Cardiac fibroblast (primary cell): ENCODE measurements at regions not wholly inside any gene's neighbourhood (a gene's known extent, or its start where the extent isn't known, plus 50 kb on each side); places are given as distances from the start of the nearest gene placed in this dataset.

Experiments used
- DNase-seq, 2 donors: peaks; one replicate each; pipeline versions ENCODE4 v3.0.0 to v3.0.0-alpha.2; 2010; ENCODE audit warnings: low read depth in 2 of 2
- H3K4me3 ChIP-seq, 2 donors: replicated peaks in 1 of 2; 1 replicate in 1 of 2; 2 replicates in 1 of 2; pipeline ENCODE4 v1.5.1; 2011; ENCODE audit warnings: low read depth in 2 of 2, low read length in 2 of 2, mild to moderate bottlenecking in 2 of 2, moderate library complexity in 1 of 2
- TF ChIP-seq, protein P1 (sequence below): IDR thresholded peaks from one replicate; pipeline ENCODE4 v1.5.1; 2011; ENCODE audit warnings: low read depth, mild to moderate bottlenecking, low read length, inconsistent platforms

DNA sequence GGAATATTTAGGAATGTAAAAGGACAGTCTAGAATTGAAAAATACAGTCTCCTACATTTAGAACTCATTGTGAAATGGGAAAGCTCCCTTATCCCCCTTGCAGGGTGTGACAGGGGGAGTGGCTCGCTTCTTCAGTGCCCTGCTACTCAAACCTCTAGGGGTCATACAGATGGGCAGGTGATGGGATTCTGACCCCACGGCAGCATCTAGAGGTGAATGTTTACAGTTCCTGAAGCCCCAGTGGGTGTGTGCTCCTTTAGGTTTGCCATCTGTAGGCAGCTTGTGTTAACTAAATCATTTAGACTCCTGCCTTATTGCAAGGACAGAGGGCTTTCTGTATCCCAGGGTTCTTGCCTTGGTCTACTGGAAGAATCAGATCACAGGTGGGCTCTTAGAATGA, 271.0 kb upstream of the MPDZ start:
- TF ChIP-seq, protein P1, sequence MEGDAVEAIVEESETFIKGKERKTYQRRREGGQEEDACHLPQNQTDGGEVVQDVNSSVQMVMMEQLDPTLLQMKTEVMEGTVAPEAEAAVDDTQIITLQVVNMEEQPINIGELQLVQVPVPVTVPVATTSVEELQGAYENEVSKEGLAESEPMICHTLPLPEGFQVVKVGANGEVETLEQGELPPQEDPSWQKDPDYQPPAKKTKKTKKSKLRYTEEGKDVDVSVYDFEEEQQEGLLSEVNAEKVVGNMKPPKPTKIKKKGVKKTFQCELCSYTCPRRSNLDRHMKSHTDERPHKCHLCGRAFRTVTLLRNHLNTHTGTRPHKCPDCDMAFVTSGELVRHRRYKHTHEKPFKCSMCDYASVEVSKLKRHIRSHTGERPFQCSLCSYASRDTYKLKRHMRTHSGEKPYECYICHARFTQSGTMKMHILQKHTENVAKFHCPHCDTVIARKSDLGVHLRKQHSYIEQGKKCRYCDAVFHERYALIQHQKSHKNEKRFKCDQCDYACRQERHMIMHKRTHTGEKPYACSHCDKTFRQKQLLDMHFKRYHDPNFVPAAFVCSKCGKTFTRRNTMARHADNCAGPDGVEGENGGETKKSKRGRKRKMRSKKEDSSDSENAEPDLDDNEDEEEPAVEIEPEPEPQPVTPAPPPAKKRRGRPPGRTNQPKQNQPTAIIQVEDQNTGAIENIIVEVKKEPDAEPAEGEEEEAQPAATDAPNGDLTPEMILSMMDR = no peak
- no peak overlapping the region for H3K4me3 ChIP-seq
- DNase-seq = no peak

DNA sequence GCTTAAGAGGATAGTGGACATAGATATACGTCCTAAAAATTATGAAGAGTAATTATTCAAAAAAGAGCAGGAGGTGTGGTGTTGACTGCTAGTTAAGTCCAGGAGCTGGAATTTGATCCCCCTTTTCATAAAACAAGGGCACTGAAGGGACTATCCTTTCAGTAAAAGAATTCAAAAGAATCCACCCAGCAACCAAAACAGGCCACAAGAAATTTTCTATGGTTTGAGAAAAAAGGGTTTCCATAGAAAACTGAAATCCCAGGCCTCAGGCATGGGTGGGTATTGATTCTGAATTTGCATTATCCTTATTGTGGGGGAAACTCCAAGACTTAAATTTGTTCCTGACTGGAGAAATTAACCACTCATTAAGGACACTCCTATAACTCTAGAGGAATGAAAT, 269.0 kb upstream of the MPDZ start:
- H3K4me3 ChIP-seq = no peak overlapping the region
- DNase-seq = no peak
- TF ChIP-seq, protein P1 = no peak

DNA sequence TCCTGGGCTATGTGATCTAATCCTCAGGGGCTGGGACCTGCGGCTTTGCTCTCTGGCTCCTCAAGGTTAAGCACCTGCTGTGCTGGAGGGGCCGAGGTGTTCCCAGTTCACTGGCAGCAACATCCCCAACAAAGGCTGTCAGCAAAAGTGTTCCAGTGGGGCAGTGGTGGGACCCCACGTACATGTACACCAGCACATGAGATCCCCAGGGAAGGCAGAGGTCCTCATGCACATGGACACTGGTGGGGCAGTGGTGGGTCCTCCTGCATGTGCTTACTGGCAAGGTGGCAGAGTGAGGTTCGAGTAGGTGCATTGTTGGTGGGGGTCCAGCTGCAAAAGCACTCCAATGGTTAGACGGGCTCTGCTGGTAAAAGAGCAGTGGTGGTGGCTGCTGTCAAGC, 255.6 kb upstream of the MPDZ start:
- no peak overlapping the region for H3K4me3 ChIP-seq
- TF ChIP-seq, protein P1 = no peak
- DNase-seq = no peak

DNA sequence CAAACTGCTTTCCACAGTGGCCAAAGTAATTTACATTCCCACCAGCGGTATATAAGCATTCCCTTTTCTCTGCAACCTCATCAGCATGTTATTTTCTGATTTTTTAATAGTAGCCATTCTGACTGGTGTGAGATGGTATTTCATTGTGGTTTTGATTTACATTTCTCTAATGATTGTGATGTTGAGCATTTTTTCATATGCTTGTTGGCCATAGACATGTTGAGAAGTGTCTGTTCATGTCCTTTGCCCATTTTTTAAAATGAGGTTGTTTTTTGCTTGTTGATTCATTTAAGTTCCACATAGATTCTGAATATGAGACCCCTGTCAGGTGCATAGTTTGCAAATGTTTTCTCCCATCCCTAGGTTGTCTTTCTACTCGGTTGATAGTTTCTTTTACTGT, 254.5 kb upstream of the MPDZ start:
- TF ChIP-seq, protein P1 = no peak
- no peak for DNase-seq
- no peak overlapping the region for H3K4me3 ChIP-seq

DNA sequence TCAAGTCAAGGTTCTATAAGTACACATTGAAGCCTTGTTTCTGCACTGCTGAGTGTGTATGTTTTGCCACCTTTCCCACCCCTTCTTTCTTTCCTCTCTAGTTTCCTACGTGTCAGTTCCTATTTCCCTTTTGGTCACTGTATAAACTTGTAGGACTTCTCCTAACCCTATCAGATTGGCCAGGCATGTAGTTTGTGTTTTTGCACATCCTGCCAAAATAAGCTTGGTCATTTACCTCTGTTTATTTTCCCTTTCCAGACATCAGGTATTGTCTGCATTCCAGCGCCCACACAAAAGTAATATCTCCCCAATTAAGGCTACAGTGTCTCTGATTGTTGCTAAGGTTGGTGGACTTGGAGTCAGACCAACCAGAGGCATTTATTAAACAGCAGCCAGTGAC, 252.9 kb upstream of the MPDZ start:
- TF ChIP-seq, protein P1 = no peak
- no peak overlapping the region for H3K4me3 ChIP-seq
- DNase-seq = no peak

DNA sequence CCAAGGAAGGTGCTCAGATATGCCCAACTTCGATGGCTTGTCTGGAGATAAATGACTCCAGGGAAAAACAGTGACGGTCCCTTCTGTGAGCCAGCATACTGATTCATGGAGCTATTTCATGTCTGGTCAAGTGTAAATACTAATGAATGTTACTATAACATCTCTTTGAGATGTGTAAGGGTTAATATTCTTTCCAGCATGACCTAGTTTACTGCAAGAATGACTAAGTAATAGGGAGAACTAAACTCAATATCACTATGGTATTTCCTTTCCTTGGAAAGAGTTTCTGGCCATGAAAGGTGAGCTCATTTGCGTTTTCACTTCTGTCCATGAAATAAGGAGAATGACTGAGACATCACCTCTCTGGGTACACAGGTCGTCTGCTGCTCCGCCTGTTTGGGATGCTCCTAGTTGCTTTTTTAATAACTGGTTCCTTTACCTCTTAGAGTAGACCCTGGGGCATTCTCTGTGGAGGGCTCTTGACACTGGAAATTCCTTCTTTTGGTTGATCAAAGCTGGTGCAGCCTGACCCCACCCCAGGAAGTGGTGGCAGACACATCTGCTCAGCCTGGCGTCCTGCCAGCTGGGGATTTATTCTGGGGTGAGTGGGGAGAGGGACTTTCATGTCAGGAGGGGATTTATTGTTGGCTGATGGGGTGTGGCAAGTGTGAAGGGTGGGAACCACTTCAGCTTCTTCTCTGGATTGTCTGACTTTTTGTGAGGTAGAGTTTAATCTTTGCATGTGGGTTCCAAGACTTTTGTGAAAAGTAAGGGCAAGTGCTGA, 250.0 kb upstream of the MPDZ start:
- no peak overlapping the region for H3K4me3 ChIP-seq
- peak in 1 of 2 donors; percentile 13 for DNase-seq
- TF ChIP-seq, protein P1 = no peak

DNA sequence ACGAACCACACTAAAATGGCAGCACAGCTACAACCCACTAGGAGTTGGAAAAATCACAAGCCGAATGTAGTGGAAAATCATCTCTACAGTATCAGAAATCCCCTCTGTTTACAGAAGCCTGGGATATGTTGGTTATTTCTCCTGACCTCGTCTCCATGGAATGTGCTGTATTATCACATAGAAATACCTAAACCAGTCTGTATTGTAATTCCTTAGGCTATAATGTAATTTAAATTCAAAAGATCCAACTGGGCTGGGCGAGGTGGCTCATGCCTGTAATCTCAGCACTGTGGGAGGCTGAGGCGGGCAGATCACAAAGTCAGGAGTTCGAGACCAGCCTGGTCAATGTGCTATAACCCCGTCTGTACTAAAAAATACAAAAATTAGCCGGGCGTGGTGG, 244.8 kb upstream of the MPDZ start:
- peak in 1 of 2 donors; percentile 46 for DNase-seq
- TF ChIP-seq, protein P1 = no peak
- H3K4me3 ChIP-seq = no peak overlapping the region
